ENCODE measurements at regions not wholly inside any gene's neighbourhood (a gene's known extent, or its start where the extent isn't known, plus 50 kb on each side); places are given as distances from the start of the nearest gene placed in this dataset.
"Not testable (repeated sequence)": the region's sequence is repeated elsewhere in the genome, so short reads cannot be mapped to it uniquely, and the experiment has no call there.

GRCh38 chr15:57890878-57891277 lies 174.6 kb downstream of the ALDH1A2 start:
- no peak for TF ChIP-seq CTCF (IDR thresholded peaks at IDR 0.05; ENCODE audit: unreplicated experiment)
- Mint-ChIP-seq H3K4me1 (ENCODE audit: low read depth) (no peaks in the 10 kb centered on the region), H3K27ac (no peak overlapping the region), H3K4me3 (ENCODE audit: low read depth) (no peak overlapping the region), H3K9me3 (ENCODE audit: low read depth) (no peaks in the 10 kb centered on the region), H3K36me3 (ENCODE audit: insufficient read depth) (no peaks in the 10 kb centered on the region), H3K27me3 (peaks cover 4% of the 10 kb centered on the region)
- DNase-seq (ENCODE audit: low spot score, unreplicated experiment): no peak

GRCh38 chr15:57892181-57892580 lies 173.3 kb downstream of the ALDH1A2 start:
- DNase-seq (ENCODE audit: low spot score, unreplicated experiment): no peak
- Mint-ChIP-seq H3K27me3 (peaks cover 4% of the 10 kb centered on the region), H3K27ac (no peak overlapping the region), H3K9me3 (ENCODE audit: low read depth) (no peaks in the 10 kb centered on the region), H3K4me1 (ENCODE audit: low read depth) (no peaks in the 10 kb centered on the region), H3K4me3 (ENCODE audit: low read depth) (no peak overlapping the region), H3K36me3 (ENCODE audit: insufficient read depth) (no peaks in the 10 kb centered on the region)
- no peak for TF ChIP-seq CTCF (IDR thresholded peaks at IDR 0.05; ENCODE audit: unreplicated experiment)

GRCh38 chr15:57893040-57893439 lies 172.5 kb downstream of the ALDH1A2 start:
- no peak for DNase-seq (ENCODE audit: low spot score, unreplicated experiment)
- Mint-ChIP-seq H3K27me3 (peaks cover 4% of the 10 kb centered on the region), H3K4me3 (ENCODE audit: low read depth) (no peak overlapping the region), H3K27ac (no peak overlapping the region), H3K36me3 (ENCODE audit: insufficient read depth) (no peaks in the 10 kb centered on the region), H3K9me3 (ENCODE audit: low read depth) (no peaks in the 10 kb centered on the region), H3K4me1 (ENCODE audit: low read depth) (no peaks in the 10 kb centered on the region)
- TF ChIP-seq CTCF (IDR thresholded peaks at IDR 0.05; ENCODE audit: unreplicated experiment): no peak

- no peak for DNase-seq (ENCODE audit: low spot score, unreplicated experiment)
Observed at GRCh38 chr15:57895291-57895690, 170.2 kb downstream of the ALDH1A2 start.

GRCh38 chr15:57896114-57896513 lies 169.4 kb downstream of the ALDH1A2 start:
- no peak overlapping the region for H3K27ac Mint-ChIP-seq
- no peak for TF ChIP-seq CTCF (IDR thresholded peaks at IDR 0.05; ENCODE audit: unreplicated experiment)
- H3K9me3 Mint-ChIP-seq (ENCODE audit: low read depth): no peaks in the 10 kb centered on the region
- no peaks in the 10 kb centered on the region for H3K27me3 Mint-ChIP-seq
- H3K4me1 Mint-ChIP-seq (ENCODE audit: low read depth): no peaks in the 10 kb centered on the region
- H3K36me3 Mint-ChIP-seq (ENCODE audit: insufficient read depth): no peaks in the 10 kb centered on the region
- H3K4me3 Mint-ChIP-seq (ENCODE audit: low read depth): no peak overlapping the region
- no peak for DNase-seq (ENCODE audit: low spot score, unreplicated experiment)

More at GRCh38 chr15:57895291-57895690, 170.2 kb downstream of the ALDH1A2 start:
- no peak for TF ChIP-seq CTCF (IDR thresholded peaks at IDR 0.05; ENCODE audit: unreplicated experiment)
- Mint-ChIP-seq H3K4me3 (ENCODE audit: low read depth) (no peak overlapping the region), H3K9me3 (ENCODE audit: low read depth) (no peaks in the 10 kb centered on the region), H3K27ac (no peak overlapping the region), H3K27me3 (peaks cover 2% of the 10 kb centered on the region), H3K4me1 (ENCODE audit: low read depth) (no peaks in the 10 kb centered on the region), H3K36me3 (ENCODE audit: insufficient read depth) (no peaks in the 10 kb centered on the region)

- H3K9me3 Mint-ChIP-seq (ENCODE audit: low read depth); DNase-seq (ENCODE audit: low spot score, unreplicated experiment); H3K4me1 Mint-ChIP-seq (ENCODE audit: low read depth); H3K4me3 Mint-ChIP-seq (ENCODE audit: low read depth); H3K27me3 Mint-ChIP-seq; H3K27ac Mint-ChIP-seq; H3K36me3 Mint-ChIP-seq (ENCODE audit: insufficient read depth): not testable (repeated sequence)
Observed at GRCh38 chr15:57896899-57897298, 168.6 kb downstream of the ALDH1A2 start.

Measured in progenitor cell of endocrine pancreas (in vitro differentiated cells).